DMS114 treated with DMSO at 0.1 percent for 48 hours (cell line): ENCODE measurements at regions not wholly inside any gene's neighbourhood (a gene's known extent, or its start where the extent isn't known, plus 50 kb on each side); places are given as distances from the start of the nearest gene placed in this dataset.

Experiments used
- DNase-seq: peaks from one replicate; lab custom pipeline; 2025; ENCODE audit not compliant: unreplicated experiment; lab: John Stamatoyannopoulos, UW

GRCh38 chr1:55658917-55659316 is 443.8 kb upstream of the USP24 start:
- DNase-seq, result no peak

GRCh38 chr1:55654750-55655149 is 439.6 kb upstream of the USP24 start:
- no peak for DNase-seq

- no peak for DNase-seq
Measured at GRCh38 chr1:55654171-55654570, 439.0 kb upstream of the USP24 start.

- no peak for DNase-seq
Measured at GRCh38 chr1:55650444-55650843, 435.3 kb upstream of the USP24 start.

GRCh38 chr1:55646181-55646580 is 431.0 kb upstream of the USP24 start:
- no peak for DNase-seq

GRCh38 chr1:55645270-55645669 is 430.1 kb upstream of the USP24 start:
- no peak for DNase-seq

- no peak for DNase-seq
Measured at GRCh38 chr1:55641947-55642346, 426.8 kb upstream of the USP24 start.

- no peak for DNase-seq
Measured at GRCh38 chr1:55640708-55641473, 425.7 kb upstream of the USP24 start.

- DNase-seq, result no peak
Measured at GRCh38 chr1:55639526-55639925, 424.4 kb upstream of the USP24 start.

GRCh38 chr1:55639051-55639450 is 423.9 kb upstream of the USP24 start:
- DNase-seq, result no peak

GRCh38 chr1:55636696-55637095 is 421.5 kb upstream of the USP24 start:
- DNase-seq, result no peak

- DNase-seq, result no peak
Measured at GRCh38 chr1:55635856-55636255, 420.7 kb upstream of the USP24 start.

- no peak for DNase-seq
Measured at GRCh38 chr1:55634516-55634915, 419.4 kb upstream of the USP24 start.

GRCh38 chr1:55632906-55633305 is 417.7 kb upstream of the USP24 start:
- no peak for DNase-seq

- no peak for DNase-seq
Measured at GRCh38 chr1:55632058-55632457, 416.9 kb upstream of the USP24 start.

- DNase-seq, result no peak
Measured at GRCh38 chr1:55631509-55631908, 416.3 kb upstream of the USP24 start.

GRCh38 chr1:55626326-55626725 is 411.2 kb upstream of the USP24 start:
- no peak for DNase-seq

GRCh38 chr1:55624766-55625165 is 409.6 kb upstream of the USP24 start:
- DNase-seq, result no peak

- no peak for DNase-seq
Measured at GRCh38 chr1:55623311-55623710, 408.1 kb upstream of the USP24 start.

GRCh38 chr1:55622074-55622473 is 406.9 kb upstream of the USP24 start:
- DNase-seq, result no peak

- DNase-seq, result no peak
Measured at GRCh38 chr1:55618199-55618598, 403.0 kb upstream of the USP24 start.

GRCh38 chr1:55617288-55617982 is 402.3 kb upstream of the USP24 start:
- DNase-seq, result no peak

- DNase-seq, result no peak
Measured at GRCh38 chr1:55612988-55613387, 397.8 kb upstream of the USP24 start.
